ENCODE measurements at regions not wholly inside any gene's neighbourhood (a gene's known extent, or its start where the extent isn't known, plus 50 kb on each side); places are given as distances from the start of the nearest gene placed in this dataset.

DNA sequence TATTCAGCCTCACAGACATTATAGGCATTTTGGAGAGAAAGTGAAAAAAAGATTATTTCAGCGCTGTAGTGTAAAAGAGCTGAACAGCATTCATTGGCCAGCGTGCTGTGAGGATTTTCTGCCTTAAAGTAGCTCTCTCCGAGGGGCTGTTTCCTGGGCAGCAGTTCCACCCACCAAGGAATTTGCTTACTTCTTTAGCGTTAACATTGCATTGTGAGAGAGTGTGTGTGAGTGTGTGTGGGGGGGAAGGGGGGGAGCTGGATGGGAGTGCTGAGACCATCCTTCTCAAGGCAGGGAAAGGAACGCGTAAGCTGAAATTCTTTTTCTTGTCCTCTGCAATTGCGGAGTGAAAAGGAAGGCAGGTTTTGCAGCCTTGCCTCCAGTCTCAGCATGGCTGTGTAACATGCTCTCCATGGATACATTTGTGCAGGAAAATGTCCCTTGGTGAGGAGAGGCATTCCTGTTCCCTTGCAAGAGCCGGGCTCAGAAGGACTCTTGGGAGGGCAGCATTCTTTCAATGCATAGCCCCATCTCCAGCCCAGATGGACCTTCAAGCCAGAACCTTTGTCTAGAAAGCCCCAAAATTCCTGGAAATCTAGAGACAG, 159.9 kb upstream of the NAV2 start (continued):
- no peak for TF ChIP-seq KDM4A (IDR thresholded peaks at IDR 0.05; ENCODE audit: low read depth, low read length, severe bottlenecking)
- no peak for TF ChIP-seq TCF12 (IDR thresholded peaks at IDR 0.05; ENCODE audit: low read depth, low read length)
- no peak for TF ChIP-seq EGR1 (IDR thresholded peaks at IDR 0.05; ENCODE audit: borderline replicate concordance, low read depth, low read length)
- no peak for TF ChIP-seq SIRT6 (IDR thresholded peaks at IDR 0.05; ENCODE audit: low read length)
- no peak for TF ChIP-seq GTF2F1 (IDR thresholded peaks at IDR 0.05; ENCODE audit: borderline replicate concordance, low read depth, low read length)
- TF ChIP-seq CREB1 (IDR thresholded peaks at IDR 0.05) = no peak
- no peak for TF ChIP-seq ASH2L (IDR thresholded peaks at IDR 0.05; ENCODE audit: low read length)
